WTC11 (cell line): ENCODE measurements at regions not wholly inside any gene's neighbourhood (a gene's known extent, or its start where the extent isn't known, plus 50 kb on each side); places are given as distances from the start of the nearest gene placed in this dataset.

Experiments
- ATAC-seq: fragments of 200-7000 bp; cut with Tn5 transposase; 2 replicates; pipeline ENCODE4 v1.10.0; 2021; ENCODE audit warnings: mild to moderate bottlenecking, moderate library complexity
- CTCF ChIA-PET: fragments of 300-600 bp; sonication (Branson Sonifier 250); formaldehyde crosslinking; loops from one replicate; lab custom pipeline; 2021; ENCODE audit warnings: antibody characterized with exemption; lab: Charles Lee
- POLR2A ChIA-PET: fragments of 350-600 bp; sonication (Branson Sonifier 250); formaldehyde crosslinking; loops from one replicate; lab custom pipeline; 2021; ENCODE audit warnings: antibody characterized with exemption; lab: Charles Lee
- DNase-seq: peaks from one replicate; pipeline ENCODE4 v3.0.0; 2021; ENCODE audit warnings: low spot score
- H3K27ac Mint-ChIP-seq: 2 replicates; pipeline ENCODE4 v1.8.0; 2021; ENCODE audit warnings: mixed read lengths
- H3K27me3 Mint-ChIP-seq: 2 replicates; pipeline ENCODE4 v1.8.0; 2021; ENCODE audit warnings: low read depth, mild to moderate bottlenecking, moderate library complexity, mixed read lengths
- H3K36me3 Mint-ChIP-seq: 2 replicates; pipeline ENCODE4 v1.8.0; 2021; ENCODE audit warnings: mixed read lengths
- H3K4me1 Mint-ChIP-seq: 2 replicates; pipeline ENCODE4 v1.8.0; 2022; ENCODE audit warnings: mixed read lengths
- H3K4me3 Mint-ChIP-seq: 2 replicates; pipeline ENCODE4 v1.8.0; 2021; ENCODE audit warnings: mild to moderate bottlenecking, moderate library complexity, mixed read lengths
- H3K9me3 Mint-ChIP-seq: 2 replicates; pipeline ENCODE4 v1.8.0; 2021; ENCODE audit warnings: mixed read lengths
- ATF1 ChIP-seq: sonication (generic); formaldehyde crosslinking; IDR thresholded peaks from 2 replicates; pipeline ENCODE4 v1.8.1; 2023; ENCODE audit warnings: mild to moderate bottlenecking, moderate library complexity, missing genetic modification reagents
- ATF2 ChIP-seq: sonication (generic); formaldehyde crosslinking; IDR thresholded peaks from 2 replicates; pipeline ENCODE4 v1.8.1; 2022; ENCODE audit warnings: low read depth, missing genetic modification reagents, borderline replicate concordance
- ATF6 ChIP-seq: sonication (generic); formaldehyde crosslinking; IDR thresholded peaks from 2 replicates; pipeline ENCODE4 v1.8.1; 2023; ENCODE audit warnings: mild to moderate bottlenecking, missing genetic modification reagents
- GABPB1 ChIP-seq: sonication (generic); formaldehyde crosslinking; IDR thresholded peaks from 2 replicates; pipeline ENCODE4 v1.8.1; 2023; ENCODE audit warnings: mild to moderate bottlenecking, missing genetic modification reagents
- GTF2I ChIP-seq: fragments of 250-450 bp; sonication (Bioruptor Pico); conservative IDR thresholded peaks from 2 replicates; pipeline ENCODE4 v1.4.0; 2021; ENCODE audit warnings: mild to moderate bottlenecking
- IRF1 ChIP-seq: sonication (generic); formaldehyde crosslinking; IDR thresholded peaks from 2 replicates; pipeline ENCODE4 v1.8.0; 2023; ENCODE audit warnings: missing genetic modification reagents
- JAZF1 ChIP-seq: fragments of 250-450 bp; sonication (Bioruptor Pico); IDR thresholded peaks from 2 replicates; pipeline ENCODE4 v1.9.0; 2021; ENCODE audit warnings: moderate library complexity, mild to moderate bottlenecking, inconsistent platforms
- NFE2L1 ChIP-seq: sonication (generic); formaldehyde crosslinking; IDR thresholded peaks from 2 replicates; pipeline ENCODE4 v1.8.1; 2023; ENCODE audit warnings: missing genetic modification reagents
- NR1H2 ChIP-seq: sonication (generic); formaldehyde crosslinking; IDR thresholded peaks from 2 replicates; pipeline ENCODE4 v1.9.0; 2021; ENCODE audit warnings: mild to moderate bottlenecking, moderate library complexity, missing genetic modification reagents
- OVOL2 ChIP-seq: fragments of 250-450 bp; sonication (Bioruptor Pico); IDR thresholded peaks from 2 replicates; pipeline ENCODE4 v1.9.0; 2021; ENCODE audit warnings: mild to moderate bottlenecking, borderline replicate concordance
- RELA ChIP-seq: sonication (generic); formaldehyde crosslinking; IDR thresholded peaks from 2 replicates; pipeline ENCODE4 v1.8.1; 2022; ENCODE audit warnings: missing genetic modification reagents, mild to moderate bottlenecking, borderline replicate concordance
- SMAD3 ChIP-seq: sonication (generic); formaldehyde crosslinking; IDR thresholded peaks from 2 replicates; pipeline ENCODE4 v1.8.0; 2022; ENCODE audit warnings: missing genetic modification reagents, mild to moderate bottlenecking, borderline replicate concordance
- SP1 ChIP-seq: sonication (generic); formaldehyde crosslinking; conservative IDR thresholded peaks from 2 replicates; pipeline ENCODE4 v1.8.1; 2022; ENCODE audit warnings: missing genetic modification reagents
- TEAD1 ChIP-seq: sonication (generic); formaldehyde crosslinking; IDR thresholded peaks from 2 replicates; pipeline ENCODE4 v1.8.0; 2022; ENCODE audit warnings: mild to moderate bottlenecking, missing genetic modification reagents
- ZMAT4 ChIP-seq: fragments of 250-450 bp; sonication (Bioruptor Pico); IDR thresholded peaks from 2 replicates; pipeline ENCODE4 v1.9.0; 2021; ENCODE audit warnings: mild to moderate bottlenecking
- ZNF121 ChIP-seq: sonication (generic); formaldehyde crosslinking; IDR thresholded peaks from 2 replicates; pipeline ENCODE4 v1.8.0; 2023; ENCODE audit warnings: missing genetic modification reagents
- ZNF219 ChIP-seq: sonication (generic); formaldehyde crosslinking; IDR thresholded peaks from 2 replicates; pipeline ENCODE4 v1.8.0; 2023; ENCODE audit warnings: missing genetic modification reagents, mild to moderate bottlenecking, borderline replicate concordance
- ZNF232 ChIP-seq: sonication (generic); formaldehyde crosslinking; IDR thresholded peaks from 2 replicates; pipeline ENCODE4 v1.8.0; 2022; ENCODE audit warnings: mild to moderate bottlenecking, missing genetic modification reagents
- ZNF425 ChIP-seq: fragments of 250-450 bp; sonication (Bioruptor Pico); conservative IDR thresholded peaks from 2 replicates; pipeline ENCODE4 v1.9.0; 2021; ENCODE audit warnings: mild to moderate bottlenecking
- ZNF532 ChIP-seq: fragments of 250-450 bp; sonication (Bioruptor Pico); IDR thresholded peaks from 2 replicates; pipeline ENCODE4 v1.9.0; 2021; ENCODE audit warnings: mild to moderate bottlenecking, borderline replicate concordance
- ZSCAN18 ChIP-seq: fragments of 250-450 bp; sonication (Bioruptor Pico); IDR thresholded peaks from 2 replicates; pipeline ENCODE4 v2.1.2; 2022; ENCODE audit warnings: mild to moderate bottlenecking, moderate library complexity

- POLR2A ChIA-PET = no interaction called here
- CTCF ChIA-PET = interaction anchor here (1.6 kb wide), 1 partner anchor 67 kb away, joined by 4 read pairs; no protein-coding TSS in a partner anchor
- Mint-ChIP-seq H3K27ac (no peak overlapping the region), H3K4me3 (no peak overlapping the region), H3K9me3 (no peaks in the 10 kb centered on the region), H3K27me3 (no peaks in the 10 kb centered on the region; the same call in 1 of the 2 replicates), H3K36me3 (no peaks in the 10 kb centered on the region), H3K4me1 (no peaks in the 10 kb centered on the region)
- ATAC-seq = no peak
- no peak for DNase-seq
- TF ChIP-seq ATF6 (no peak), NR1H2 (CRISPR knock-in tag) (no peak), ZNF219 (CRISPR knock-in tag) (no peak), ZNF232 (CRISPR knock-in tag) (no peak), OVOL2 (CRISPR knock-in tag) (no peak), ZMAT4 (CRISPR knock-in tag) (no peak), SP1 (CRISPR knock-in tag) (no peak), ZNF532 (no peak), RELA (CRISPR knock-in tag) (no peak), GABPB1 (CRISPR knock-in tag) (no peak), ATF1 (no peak), JAZF1 (CRISPR knock-in tag) (no peak), ZNF425 (CRISPR knock-in tag) (no peak), IRF1 (CRISPR knock-in tag) (no peak), GTF2I (CRISPR knock-in tag) (no peak), NFE2L1 (CRISPR knock-in tag) (no peak), TEAD1 (no peak)
These were observed 94.4 kb upstream of the BOD1L1 start for GRCh38 chr4:13721894-13722293.

- Mint-ChIP-seq H3K4me1 (no peaks in the 10 kb centered on the region), H3K36me3 (no peaks in the 10 kb centered on the region), H3K27ac (no peak overlapping the region), H3K9me3 (no peaks in the 10 kb centered on the region), H3K27me3 (no peaks in the 10 kb centered on the region; the same call in 1 of the 2 replicates), H3K4me3 (no peak overlapping the region)
- ChIA-PET CTCF (no interaction called here), POLR2A (no interaction called here)
- DNase-seq = no peak
- ATAC-seq = no peak
- TF ChIP-seq ZSCAN18 (CRISPR knock-in tag) (no peak), ATF2 (CRISPR knock-in tag) (no peak), TEAD1 (no peak), ZNF121 (CRISPR knock-in tag) (no peak), SMAD3 (no peak)
These were observed 95.1 kb upstream of the BOD1L1 start for GRCh38 chr4:13722649-13723048.
